GM19455 (cell line): ENCODE measurements at regions not wholly inside any gene's neighbourhood (a gene's known extent, or its start where the extent isn't known, plus 50 kb on each side); places are given as distances from the start of the nearest gene placed in this dataset.
A peak's percentile ranks its signal among the peaks of the same experiment; 100 is the strongest.
"Not testable (repeated sequence)": the region's sequence is repeated elsewhere in the genome, so short reads cannot be mapped to it uniquely, and the experiment has no call there.

Experiments
- ATAC-seq: cut with Tn5 transposase; IDR thresholded peaks from one replicate; pipeline ENCODE4 v1.9.1; 2021; ENCODE audit not compliant: unreplicated experiment

DNA sequence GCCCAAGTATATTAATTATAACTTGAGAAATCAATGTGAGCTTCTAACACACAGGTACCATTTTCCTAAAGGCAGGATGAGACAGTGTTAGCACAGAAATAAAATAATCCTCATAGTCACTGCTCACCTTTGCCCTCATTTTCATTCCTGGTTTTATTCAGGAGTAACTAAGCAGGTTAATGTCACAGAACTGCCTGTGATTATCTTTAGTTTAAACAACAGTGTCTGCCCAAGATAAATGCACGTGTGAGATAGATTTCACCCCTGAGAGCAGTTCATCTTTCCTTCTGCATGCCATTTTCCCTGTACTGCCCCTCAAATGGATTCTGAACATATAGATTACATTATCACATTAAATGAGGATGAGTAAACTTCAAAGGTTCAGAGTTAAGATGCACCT, 250.7 kb downstream of the RMST start:
- ATAC-seq: no peak

DNA sequence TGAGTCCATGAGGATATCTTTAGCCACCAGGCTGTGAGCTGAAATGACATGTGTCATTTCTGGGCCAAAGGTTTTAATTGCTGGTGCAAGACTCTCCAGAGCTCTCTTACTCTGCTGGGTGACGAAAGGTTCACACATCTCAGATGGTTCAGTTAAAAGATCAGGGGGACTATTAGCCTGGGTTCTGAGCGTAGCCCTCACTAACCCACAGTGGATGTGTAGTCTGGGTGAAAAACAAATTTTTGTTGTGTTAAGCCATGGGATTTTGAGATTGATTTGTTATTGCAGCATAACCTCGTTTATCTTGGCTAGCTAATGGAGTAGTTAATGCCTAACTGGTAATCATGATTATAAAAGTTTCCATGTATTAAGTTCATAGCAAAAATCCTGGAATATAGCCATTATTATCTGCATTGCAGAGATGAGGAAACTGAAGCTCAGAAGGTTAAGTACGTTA, 251.5 kb downstream of the RMST start:
- no peak for ATAC-seq

DNA sequence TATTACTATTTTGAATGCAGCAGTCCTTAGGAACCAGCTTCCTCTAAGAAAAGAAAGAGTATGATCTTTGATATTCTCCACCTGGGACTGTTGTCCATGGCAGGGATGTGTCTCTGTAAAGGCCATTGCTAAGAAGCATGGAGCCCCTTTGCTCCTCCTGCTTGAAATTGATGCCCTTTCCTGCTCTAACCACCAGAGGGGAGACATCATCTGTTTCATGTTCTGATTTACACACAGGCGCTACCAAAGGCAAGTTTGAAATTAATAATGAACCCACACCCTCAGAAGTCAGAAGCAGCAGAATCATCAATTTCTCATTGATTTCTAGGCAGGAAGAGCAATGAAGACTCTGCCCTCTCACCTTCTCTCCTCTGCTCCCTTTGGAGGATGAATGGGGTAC, 253.8 kb downstream of the RMST start:
- ATAC-seq: no peak

DNA sequence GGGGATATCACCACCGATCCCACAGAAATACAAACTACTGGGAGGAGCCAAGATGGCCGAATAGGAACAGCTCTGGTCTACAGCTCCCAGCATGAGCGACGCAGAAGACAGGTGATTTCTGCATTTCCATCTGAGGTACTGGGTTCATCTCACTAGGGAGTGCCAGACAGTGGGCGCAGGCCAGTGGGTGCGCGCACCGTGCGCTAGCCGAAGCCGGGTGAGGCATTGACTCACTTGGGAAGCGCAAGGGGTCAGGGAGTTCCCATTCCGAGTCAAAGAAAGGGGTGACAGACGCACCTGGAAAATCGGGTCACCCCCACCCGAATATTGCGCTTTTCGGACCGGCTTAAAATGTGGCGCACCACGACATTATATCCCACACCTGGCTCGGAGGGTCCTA, 261.2 kb downstream of the RMST start:
- ATAC-seq: not testable (repeated sequence)

DNA sequence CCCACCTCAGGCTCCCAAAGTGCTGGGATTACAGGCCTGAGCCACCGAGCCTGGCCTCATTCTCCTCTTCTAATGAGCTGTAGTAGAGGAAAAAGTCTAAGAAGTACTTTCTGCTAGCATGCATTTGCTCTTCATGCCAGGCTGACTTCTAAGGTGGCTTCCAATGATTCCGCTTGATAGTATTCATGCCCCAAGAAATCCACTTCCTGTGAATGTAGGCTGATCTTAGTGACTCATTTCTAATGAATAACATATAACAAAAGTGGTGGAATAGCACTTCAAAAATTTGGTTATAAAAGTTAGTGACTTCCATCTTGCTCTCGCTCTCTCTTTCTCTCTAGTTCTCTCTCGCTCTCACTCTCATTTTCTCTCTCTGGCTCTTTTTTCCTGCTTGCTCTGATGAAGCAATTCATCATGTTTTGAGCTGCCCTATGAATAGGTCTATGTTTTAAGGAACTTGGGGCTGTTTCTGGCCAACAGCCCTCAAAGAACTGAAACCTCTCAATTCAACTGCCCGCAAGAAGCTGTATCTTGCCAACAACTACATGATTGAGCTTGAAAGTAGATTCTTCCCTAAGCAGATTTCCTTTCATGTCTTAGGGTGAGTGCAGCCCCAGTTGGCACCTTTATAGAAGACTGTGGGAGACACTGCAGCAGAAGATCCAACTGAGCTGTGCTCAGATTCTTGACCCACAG, 282.9 kb downstream of the RMST start:
- no peak for ATAC-seq

DNA sequence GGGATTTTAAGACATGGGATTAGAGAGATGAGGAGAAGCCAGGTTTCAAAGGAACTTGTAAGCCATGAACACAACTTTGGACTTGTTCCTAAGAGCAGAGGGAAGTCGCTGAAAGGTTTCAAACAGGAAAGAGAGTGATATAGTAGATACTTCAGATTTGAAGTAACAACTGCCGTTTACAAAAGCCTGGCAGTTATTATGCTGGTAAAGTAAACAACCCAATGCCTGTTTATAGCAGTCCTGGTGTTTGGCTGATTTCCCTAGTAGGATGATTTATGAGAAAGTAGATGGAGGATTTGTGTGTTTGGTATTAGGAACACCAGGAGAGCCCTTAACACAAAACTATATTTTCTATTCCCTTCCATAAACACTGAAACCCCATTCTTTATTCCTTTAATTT, 285.7 kb downstream of the RMST start:
- no peak for ATAC-seq

DNA sequence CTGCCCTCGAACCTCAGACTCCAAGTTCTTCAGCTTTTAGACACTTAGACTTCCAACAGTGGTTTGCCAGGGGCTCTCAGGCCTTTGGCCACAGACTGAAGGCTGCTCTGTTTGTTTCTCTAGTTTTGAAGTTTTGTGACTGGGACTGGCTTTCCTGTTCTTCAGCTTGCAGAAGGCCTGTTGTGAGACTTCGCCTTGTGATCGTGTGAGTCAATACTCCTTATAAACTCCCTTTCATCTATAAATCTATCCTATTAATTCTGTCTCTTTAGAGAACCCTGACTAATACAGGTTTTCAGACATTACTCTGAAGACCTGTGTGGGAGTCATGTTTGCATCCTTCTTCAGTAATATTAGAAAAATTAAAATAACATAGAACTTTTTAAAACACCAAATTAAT, 289.1 kb downstream of the RMST start:
- ATAC-seq: no peak

DNA sequence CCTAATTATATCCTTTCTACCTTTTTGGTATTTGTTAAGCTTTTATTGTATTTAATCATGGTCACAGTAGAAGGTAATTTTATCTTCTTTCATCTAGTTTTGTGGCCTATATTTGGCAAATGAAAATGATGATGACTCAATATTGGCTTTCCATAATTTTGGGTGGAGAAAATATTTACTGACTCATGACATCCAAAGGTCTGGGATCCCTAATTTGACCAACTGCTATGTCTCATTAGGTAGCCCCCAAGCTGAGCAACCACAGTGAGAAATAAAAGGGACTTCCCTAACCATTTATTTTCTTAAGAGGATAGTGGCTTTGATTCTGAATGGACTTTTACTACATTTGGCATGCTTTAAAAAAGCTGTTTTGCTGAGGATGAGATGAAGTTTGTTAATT, 289.5 kb downstream of the RMST start:
- no peak for ATAC-seq

DNA sequence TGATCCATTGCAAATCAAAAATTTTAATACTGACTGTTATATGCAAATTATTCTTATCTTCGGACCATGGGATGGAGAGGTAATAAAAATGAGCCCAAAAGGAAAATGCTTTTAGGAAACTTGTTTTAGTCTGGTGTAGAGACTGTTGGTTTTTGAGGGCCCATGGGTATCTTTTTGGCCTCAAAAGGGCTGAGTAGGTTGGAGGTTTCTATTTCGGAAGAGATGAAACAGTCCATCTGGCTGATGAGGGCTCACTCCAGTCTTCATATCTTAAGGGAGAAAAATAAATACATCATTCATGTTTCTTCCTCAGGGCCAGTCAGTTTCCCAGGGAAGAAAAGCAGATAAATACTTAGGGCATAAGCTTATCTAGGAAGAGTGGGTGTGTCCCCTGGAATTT, 290.7 kb downstream of the RMST start:
- no peak for ATAC-seq

DNA sequence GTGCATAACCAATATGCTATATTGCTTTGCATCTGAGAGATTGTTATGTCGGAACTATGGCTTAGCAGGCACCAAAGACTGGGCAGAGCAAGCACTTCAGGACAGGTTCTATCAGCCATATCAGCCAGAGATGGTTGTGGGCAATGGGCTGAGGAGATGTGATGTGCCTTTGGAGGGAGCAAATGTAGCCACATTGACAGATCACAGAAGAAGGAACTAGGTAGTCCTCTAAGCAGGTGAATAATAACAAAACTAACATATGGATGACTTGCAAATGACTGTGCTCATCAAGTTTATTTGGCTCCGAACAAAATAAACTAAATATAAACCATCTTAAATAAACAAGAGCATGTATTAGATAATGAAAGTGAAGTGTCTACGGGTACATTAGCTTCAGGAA, 291.7 kb downstream of the RMST start:
- ATAC-seq: peak; percentile 65

DNA sequence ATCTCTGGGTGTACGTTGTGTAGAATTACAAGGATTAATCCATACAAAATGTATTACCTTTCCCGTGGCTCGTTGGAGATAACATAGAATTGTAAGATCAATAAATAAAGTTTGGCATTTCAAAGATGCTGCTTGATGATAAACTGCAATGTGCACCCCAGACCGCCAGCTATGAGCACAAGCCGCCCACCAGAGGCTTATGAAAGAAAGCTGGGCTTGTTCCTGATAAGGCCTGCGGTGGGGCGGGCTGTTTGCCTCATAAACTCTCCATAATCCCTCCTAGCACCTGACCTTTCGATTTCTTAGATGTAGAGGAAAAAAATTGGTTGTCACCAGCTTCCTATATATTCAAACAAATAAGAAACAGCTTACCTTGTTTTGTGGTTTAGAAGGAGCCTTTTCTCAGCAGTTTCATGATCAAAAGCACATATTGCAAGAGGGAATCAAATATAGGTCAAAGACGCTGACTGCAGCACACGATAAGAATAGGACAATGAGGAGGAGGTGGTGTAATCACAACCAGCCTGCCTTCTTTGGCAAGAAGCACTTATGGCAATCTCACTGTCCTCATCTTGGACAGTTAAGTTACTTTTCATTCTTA, 293.6 kb downstream of the RMST start:
- ATAC-seq: no peak

DNA sequence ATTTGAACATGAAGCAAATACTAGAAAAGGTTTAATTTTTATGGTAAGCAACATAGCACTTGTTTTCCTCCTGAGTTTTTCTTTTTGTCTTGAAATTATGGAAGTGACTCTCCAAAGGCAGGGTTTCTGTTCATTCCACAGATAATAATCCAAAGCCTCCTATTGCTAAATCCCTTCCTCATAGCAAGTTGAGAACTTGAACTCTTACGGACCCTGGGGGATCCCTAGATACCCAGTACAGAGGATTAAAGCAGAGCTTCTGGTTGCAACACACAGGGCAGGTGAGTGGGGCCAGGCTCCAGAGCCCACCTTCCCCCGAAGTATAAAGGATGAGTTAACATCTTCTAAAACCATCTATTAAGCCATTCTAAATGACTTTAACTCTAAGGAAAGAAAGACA, 294.1 kb downstream of the RMST start:
- ATAC-seq: no peak

DNA sequence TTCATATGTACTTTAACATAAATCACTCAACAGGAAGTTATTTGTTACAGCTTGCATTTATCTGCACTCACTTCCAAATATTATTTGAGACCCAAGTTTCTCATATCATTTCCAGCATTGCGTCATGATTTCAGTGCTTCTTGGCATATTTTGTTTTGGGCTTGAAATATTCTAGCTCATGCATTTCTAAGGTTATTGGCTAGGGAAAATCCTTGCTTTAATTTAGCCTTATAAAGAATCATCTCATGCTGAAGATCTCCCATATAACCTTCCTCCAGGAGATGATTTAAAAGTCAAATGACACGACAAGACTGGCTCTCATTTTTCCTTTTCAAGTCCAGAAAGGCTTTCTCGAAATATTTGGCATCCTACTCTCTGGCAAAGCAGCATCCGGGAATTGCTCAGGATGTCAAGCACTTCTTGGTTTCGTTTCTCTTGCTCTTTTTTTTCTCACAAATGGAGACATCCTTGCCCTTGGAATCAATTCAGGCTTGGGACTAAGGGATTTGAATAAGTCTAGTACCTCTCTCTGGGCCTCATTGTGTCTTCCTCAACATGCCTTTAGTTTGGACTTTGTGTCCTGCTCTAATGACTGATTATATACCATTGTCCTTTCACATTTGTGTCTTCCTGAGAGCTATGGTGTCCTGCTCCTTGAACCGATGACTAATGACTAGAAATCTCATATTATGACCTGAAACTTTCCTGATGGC, 295.0 kb downstream of the RMST start:
- ATAC-seq: no peak

DNA sequence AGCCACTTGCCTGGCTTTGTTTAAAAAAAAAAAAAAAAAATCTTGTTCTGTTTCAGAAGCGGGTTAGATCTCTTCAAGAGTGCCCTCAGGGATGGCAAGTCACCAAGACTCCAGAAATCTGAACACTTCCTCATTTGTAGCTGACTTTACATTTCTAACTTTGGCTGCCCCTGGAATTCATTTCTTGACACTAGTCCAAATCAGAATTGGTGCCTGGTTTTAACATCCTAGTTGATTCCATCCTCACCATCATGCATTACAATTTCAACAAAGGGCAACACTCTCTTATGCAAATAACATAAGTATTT, 295.5 kb downstream of the RMST start:
- no peak for ATAC-seq

DNA sequence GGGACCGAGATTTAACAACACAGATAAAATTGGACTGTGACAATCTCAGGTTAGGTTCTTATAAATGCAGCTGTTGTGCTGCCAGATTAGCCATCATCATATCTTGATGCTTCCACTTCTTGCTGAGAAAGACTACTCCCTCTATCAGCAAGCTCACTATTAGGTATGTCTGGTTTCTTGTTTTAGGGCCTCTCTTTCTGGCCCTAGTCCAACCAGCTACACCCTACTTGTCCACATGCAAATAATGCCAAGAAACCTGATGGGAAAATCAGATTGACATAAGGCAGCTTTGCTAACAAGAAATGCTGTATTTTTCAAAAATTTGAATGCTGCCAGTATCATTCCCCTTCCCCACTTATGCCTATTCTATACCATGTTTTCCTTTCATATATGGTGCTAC, 296.0 kb downstream of the RMST start:
- no peak for ATAC-seq

DNA sequence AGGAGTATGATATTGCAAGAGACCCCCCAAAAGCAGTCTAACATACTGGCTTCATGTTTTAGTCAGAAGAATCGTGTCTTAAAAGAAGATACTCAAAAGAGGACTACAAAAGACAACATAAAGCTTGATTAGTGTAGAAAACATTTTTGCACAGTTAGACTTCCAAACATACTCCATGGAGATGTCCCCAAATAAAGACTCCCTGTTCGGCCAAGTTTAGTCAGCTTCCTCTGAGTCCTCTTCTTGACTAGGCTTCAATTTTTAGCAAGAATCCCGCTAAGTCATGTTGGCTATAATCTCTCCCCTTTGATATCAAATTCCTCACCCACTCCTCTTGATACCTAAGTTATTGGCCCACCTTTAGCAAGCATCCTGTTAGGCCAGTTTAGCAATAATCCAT, 298.0 kb downstream of the RMST start:
- ATAC-seq: no peak

DNA sequence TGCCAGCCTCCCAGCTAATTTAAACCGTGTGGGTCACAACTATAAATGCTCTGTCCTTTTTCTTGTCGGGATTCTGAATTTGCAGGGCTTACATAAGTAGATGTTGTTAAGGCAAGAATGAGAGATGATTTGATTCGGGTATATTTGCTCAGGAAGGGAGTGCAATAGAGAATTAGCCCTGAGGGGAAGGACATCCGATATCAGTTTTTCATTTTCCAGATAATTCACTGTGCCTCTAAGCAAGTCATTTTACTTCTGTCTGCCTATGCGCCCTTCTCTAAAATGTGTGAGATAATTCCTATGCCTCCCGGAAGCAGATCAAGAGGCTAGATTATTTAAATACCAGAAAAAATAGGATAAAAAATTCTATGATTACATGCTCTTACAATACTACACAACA, 300.5 kb downstream of the RMST start:
- ATAC-seq: no peak

DNA sequence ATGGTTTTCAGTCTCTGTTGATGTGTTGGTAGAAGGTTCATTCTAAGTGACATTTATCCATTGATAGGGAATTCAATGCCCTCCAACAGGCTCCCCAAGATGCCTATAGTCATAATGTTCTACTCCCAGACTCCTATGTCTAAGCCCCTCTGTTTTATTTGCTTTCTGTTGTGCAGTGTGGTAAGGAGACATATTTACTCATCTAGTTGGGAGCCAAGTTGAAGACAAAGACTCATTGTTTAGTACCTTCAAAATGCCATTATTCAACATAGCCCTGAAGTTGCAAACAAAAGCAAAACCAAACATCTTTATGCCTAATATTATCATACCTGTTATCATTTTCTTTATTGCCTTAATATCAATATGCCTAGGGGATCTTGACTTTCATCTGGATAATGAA, 302.1 kb downstream of the RMST start:
- ATAC-seq: no peak

DNA sequence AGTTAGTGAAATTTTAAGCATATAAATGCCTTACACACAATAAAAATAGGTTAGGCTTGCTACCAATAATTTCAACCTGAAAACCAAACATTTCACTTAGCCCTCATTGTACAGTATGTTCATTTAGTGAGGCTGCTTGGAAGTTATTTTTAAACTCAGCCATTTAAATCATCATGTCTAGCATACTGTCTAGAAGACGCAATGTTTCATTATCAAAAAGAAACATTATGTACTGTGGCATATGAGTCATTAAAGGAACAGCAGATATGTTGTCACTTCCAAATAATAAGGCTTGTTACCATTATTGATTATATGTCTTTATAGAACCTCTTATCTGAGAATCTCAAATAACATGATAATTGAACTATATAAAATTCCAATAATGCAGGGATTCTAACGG, 304.7 kb downstream of the RMST start:
- no peak for ATAC-seq

DNA sequence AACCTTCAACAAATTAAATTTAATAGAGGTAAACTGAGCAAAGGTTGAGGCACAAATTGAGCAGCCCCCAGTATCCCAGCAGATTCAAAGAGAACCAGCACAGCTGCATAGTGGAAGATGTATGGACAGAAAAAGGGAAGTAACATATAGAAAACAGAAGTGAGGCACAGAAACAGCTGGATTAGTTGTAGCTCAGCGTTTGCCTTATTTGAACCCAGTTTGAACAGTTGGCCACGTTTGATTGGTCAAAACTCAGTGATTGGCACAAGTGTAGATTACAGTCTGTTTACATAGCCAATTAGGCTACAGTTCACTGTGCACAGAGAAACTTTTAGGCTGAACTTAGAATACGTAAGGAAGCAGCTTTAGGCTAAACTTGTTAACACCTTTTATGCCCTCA, 315.5 kb downstream of the RMST start:
- no peak for ATAC-seq

DNA sequence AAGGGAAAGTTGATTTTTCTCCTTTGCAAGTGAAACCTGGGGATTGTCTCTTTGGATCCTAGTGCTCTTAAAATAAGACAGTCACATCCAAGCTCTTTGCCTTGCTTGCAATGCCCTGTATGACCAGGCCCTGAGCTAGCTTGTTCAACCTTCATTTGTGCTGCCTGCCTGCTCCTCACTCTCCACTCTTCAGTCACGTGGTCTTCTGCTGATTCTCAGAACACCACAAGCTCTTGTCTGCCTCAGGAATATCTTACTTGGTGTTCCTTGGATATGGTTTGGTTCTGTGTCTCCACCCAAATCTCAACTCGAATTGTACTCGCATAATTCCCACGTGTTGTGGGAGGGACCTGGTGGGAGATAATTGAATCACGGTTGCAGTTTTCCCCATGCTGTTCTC, 318.7 kb downstream of the RMST start:
- no peak for ATAC-seq

DNA sequence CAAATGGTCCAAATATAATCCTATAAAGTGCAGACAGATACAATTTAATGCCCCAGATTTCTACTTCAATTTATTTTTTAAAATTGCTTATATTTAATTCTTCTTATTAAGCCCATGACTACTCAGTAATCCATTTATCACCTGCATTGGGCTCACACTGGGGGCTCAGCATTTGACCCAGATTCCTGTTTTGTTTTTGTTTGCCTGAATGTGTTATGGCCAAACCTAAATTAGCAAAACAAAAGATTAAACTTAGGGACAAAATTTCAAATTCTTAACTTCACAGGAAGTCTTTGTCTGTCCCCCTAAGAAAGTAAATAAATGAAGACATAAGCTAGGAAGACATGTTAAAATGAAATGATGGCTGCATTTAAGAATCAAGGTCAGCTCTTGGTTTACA, 322.3 kb downstream of the RMST start:
- ATAC-seq: no peak

DNA sequence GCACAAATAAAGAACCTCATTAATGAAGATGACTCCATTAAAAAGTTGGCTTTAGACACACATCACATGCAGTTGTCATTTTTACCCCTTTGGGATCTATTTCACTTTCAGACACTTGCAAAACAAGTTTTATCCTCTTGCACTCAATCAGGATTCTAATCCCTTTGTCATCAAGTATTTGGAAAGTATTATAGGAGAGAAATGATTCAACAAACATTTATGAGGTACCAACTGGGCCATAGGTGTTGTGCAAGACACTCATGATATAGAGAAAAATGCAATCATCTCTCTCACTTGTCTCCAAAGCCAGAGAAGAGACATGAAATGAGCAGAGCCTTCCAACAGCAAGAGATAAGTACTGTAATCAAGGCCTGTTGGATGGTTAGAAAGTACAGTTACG, 327.7 kb downstream of the RMST start:
- ATAC-seq: no peak
